ENCODE measurements at regions not wholly inside any gene's neighbourhood (a gene's known extent, or its start where the extent isn't known, plus 50 kb on each side); places are given as distances from the start of the nearest gene placed in this dataset.
"Not testable (repeated sequence)": the region's sequence is repeated elsewhere in the genome, so short reads cannot be mapped to it uniquely, and the experiment has no call there.

- DNase-seq, result no peak
These were observed 167.5 kb upstream of the PRICKLE1 start for GRCh38 chr12:42756841-42757623.

GRCh38 chr12:42750356-42750755 lies 160.8 kb upstream of the PRICKLE1 start:
- DNase-seq, result no peak

- DNase-seq, result no peak
These were observed 159.7 kb upstream of the PRICKLE1 start for GRCh38 chr12:42749239-42749638.

- DNase-seq, result no peak
These were observed 155.1 kb upstream of the PRICKLE1 start for GRCh38 chr12:42744539-42745182.

GRCh38 chr12:42742716-42743115 lies 153.2 kb upstream of the PRICKLE1 start:
- peak; percentile 4 to 11 for DNase-seq

- DNase-seq, result no peak
These were observed 152.4 kb upstream of the PRICKLE1 start for GRCh38 chr12:42741771-42742510.

- no peak for DNase-seq
These were observed 151.5 kb upstream of the PRICKLE1 start for GRCh38 chr12:42741091-42741490.

GRCh38 chr12:42737398-42737797 lies 147.9 kb upstream of the PRICKLE1 start:
- DNase-seq, result no peak

- DNase-seq, result no peak
These were observed 146.4 kb upstream of the PRICKLE1 start for GRCh38 chr12:42735861-42736361.

- DNase-seq, result no peak
These were observed 144.4 kb upstream of the PRICKLE1 start for GRCh38 chr12:42733911-42734310.

GRCh38 chr12:42732908-42733411 lies 143.4 kb upstream of the PRICKLE1 start:
- DNase-seq, result no peak

- no peak for DNase-seq
These were observed 140.7 kb upstream of the PRICKLE1 start for GRCh38 chr12:42730291-42730690.

GRCh38 chr12:42729535-42729900 lies 140.0 kb upstream of the PRICKLE1 start:
- DNase-seq, result no peak

- DNase-seq, result no peak
These were observed 139.4 kb upstream of the PRICKLE1 start for GRCh38 chr12:42728770-42729534.

GRCh38 chr12:42728287-42728686 lies 138.7 kb upstream of the PRICKLE1 start:
- no peak for DNase-seq

GRCh38 chr12:42725809-42726208 lies 136.3 kb upstream of the PRICKLE1 start:
- DNase-seq, result no peak

GRCh38 chr12:42716491-42716891 lies 126.9 kb upstream of the PRICKLE1 start:
- no peak for DNase-seq

- not testable (repeated sequence) for DNase-seq
These were observed 124.0 kb upstream of the PRICKLE1 start for GRCh38 chr12:42713566-42713965.

- not testable (repeated sequence) for DNase-seq
These were observed 118.8 kb upstream of the PRICKLE1 start for GRCh38 chr12:42708374-42708773.

GRCh38 chr12:42707312-42708226 lies 118.0 kb upstream of the PRICKLE1 start:
- DNase-seq, result no peak

- no peak for DNase-seq
These were observed 116.8 kb upstream of the PRICKLE1 start for GRCh38 chr12:42706321-42706720.
